ENCODE measurements at regions not wholly inside any gene's neighbourhood (a gene's known extent, or its start where the extent isn't known, plus 50 kb on each side); places are given as distances from the start of the nearest gene placed in this dataset.

DNA sequence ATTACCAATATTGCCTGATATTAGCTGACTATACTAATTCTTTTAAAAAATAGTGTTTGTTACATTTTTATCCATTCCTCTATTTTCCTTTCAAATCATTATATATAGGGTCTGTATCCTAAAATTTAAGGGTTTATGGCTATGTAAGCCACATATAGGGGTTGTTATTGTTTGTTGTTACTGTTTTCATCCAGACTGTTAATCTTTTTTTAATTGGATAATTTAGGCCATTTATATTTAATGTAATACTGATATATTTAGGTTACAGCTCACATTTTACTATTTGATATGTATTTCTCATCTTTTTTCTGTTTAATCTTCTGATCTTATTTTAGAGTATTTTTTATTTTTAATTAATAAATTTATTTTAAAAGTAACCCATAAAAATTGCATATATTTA is 487.1 kb upstream of the SGCG start:
- no peak overlapping the region for H3K4me3 ChIP-seq (ENCODE audit: low read length)
- no peak for TF ChIP-seq CTCF (conservative IDR thresholded peaks at IDR 0.05; ENCODE audit: low read depth, low read length)
- DNase-seq (ENCODE audit: low read depth): no peak

- no peak for TF ChIP-seq CTCF (conservative IDR thresholded peaks at IDR 0.05; ENCODE audit: low read depth, low read length)
- no peak overlapping the region for H3K4me3 ChIP-seq (ENCODE audit: low read length)
- no peak for DNase-seq (ENCODE audit: low read depth)
Measured at GRCh38 chr13:22696433-22696832, 484.3 kb upstream of the SGCG start.

DNA sequence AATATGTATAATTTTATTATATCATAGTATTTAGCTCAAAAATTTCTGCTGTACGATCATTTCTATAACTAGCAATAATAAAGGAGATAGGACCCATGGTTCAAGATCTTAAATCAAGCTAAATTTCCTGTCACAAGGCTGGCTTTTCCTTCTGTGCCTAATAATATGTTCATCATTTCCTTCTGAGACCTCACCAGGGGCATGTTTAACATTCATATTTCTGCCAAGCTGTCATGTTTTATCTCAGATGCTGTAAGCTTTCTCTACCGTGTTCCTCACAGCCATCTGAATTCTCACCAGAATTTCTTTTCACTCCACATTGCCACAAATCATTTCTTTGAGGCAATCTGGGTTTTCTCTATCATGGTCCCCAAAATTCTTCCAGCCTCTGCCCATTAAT is 482.3 kb upstream of the SGCG start:
- no peak for DNase-seq (ENCODE audit: low read depth)
- no peak for TF ChIP-seq CTCF (conservative IDR thresholded peaks at IDR 0.05; ENCODE audit: low read depth, low read length)
- H3K4me3 ChIP-seq (ENCODE audit: low read length): no peak overlapping the region

GRCh38 chr13:22700246-22700887 is 480.4 kb upstream of the SGCG start:
- no peak for DNase-seq (ENCODE audit: low read depth)

DNA sequence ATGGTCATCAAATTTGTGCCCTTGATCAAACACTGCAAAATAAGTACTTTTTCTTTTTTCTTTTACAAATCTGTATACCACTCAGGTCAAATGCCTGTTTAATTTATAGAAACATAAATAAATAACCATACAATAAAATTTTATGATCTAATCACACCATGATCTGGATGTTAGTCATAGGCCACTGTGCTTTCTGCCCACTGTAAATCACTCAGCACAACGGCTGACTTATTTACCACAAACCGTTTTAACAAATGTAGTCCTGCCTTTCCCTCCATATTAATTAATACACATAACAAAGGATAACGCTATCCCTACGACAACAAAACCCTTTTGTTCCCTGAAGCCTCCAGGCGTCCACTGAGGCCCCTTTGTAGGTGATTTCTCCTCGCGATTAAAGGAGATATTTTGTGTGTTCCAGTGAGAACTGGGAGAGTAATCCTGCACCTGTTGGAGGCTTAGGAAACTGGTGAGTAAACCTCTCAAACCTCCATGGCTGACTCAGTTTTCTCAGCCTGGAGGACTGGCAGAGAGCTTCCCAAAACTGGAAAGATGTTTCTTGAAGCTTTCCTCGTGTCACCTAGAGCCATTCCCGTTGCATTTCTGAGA is 477.1 kb upstream of the SGCG start:
- peak; percentile 22 for DNase-seq (ENCODE audit: low read depth)
- peak overlapping the region; percentile 5 for H3K4me3 ChIP-seq (ENCODE audit: low read length)
- no peak for TF ChIP-seq CTCF (conservative IDR thresholded peaks at IDR 0.05; ENCODE audit: low read depth, low read length)

More at GRCh38 chr13:22700246-22700887, 480.4 kb upstream of the SGCG start:
- no peak overlapping the region for H3K4me3 ChIP-seq (ENCODE audit: low read length)
- no peak for TF ChIP-seq CTCF (conservative IDR thresholded peaks at IDR 0.05; ENCODE audit: low read depth, low read length)

GRCh38 chr13:22707946-22708345 is 472.8 kb upstream of the SGCG start:
- H3K4me3 ChIP-seq (ENCODE audit: low read length): no peak overlapping the region
- DNase-seq (ENCODE audit: low read depth): no peak
- TF ChIP-seq CTCF (conservative IDR thresholded peaks at IDR 0.05; ENCODE audit: low read depth, low read length): no peak

GRCh38 chr13:22717036-22717435 is 463.7 kb upstream of the SGCG start:
- no peak for TF ChIP-seq CTCF (conservative IDR thresholded peaks at IDR 0.05; ENCODE audit: low read depth, low read length)
- no peak overlapping the region for H3K4me3 ChIP-seq (ENCODE audit: low read length)
- DNase-seq (ENCODE audit: low read depth): no peak

Data from retinal pigment epithelial cell (primary cell).